Omental fat pad (tissue), 3 donors: ENCODE measurements at regions not wholly inside any gene's neighbourhood (a gene's known extent, or its start where the extent isn't known, plus 50 kb on each side); places are given as distances from the start of the nearest gene placed in this dataset.

Experiments used
- ATAC-seq: fragments of 150-250 bp; one replicate; pipeline ENCODE4 v1.9.1; 2016; ENCODE audit warnings: mild to moderate bottlenecking, moderate library complexity; ENCODE audit not compliant: low FRiP score
- DNase-seq: peaks from one replicate; pipeline ENCODE4 v3.0.0-alpha.2; 2019; ENCODE audit warnings: low spot score
- TF ChIP-seq, protein P1 (sequence below), 3 donors: fragments of 450-650 bp; IDR thresholded peaks; one replicate each; pipeline ENCODE4 v1.5.1; 2016 to 2017; ENCODE audit warnings: antibody characterized with exemption in 3 of 3, mild to moderate bottlenecking in 3 of 3, moderate library complexity in 2 of 3

DNA sequence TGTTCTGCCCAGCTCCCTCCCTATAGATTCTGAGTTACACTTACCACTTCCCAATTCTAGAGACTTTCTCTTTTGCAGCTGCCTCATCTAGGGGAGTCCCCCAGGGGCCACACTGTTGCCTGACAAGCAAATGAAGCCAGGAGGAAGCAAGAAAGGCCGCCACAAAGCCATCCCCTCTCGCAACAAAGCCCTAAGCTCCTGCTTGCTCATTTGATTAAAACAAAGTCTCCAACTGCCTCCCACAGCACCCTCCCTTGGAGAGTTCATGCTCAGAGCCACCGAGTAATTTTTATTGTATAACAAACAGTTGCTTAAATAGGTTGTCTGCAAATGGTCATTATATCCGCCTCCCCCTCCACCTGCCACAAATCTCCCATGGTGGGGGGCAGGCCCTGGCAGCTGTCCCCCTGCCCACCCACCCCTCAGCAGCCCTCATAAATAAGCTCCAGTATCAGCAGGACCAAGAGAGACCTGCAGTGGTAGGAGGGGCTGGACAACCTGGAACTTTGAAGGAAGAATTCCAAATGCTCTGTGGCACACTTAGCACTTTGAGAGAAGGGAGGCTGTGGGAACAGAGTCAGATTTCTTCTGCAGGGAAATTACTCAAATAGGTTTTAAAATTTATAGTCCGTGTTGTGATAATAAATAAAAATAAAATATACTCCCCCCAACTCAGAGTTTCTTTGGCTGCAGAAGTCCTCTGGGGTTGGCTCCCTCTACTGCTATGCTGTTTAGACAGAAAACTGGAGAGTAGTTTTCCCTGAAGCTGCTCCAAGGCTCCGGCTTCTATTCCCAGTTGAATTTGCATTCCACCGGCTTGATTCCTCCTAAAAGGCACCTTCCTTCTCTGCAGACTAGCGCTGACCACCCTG is 237.5 kb downstream of the TTLL7 start:
- no peak for DNase-seq
- TF ChIP-seq, protein P1, sequence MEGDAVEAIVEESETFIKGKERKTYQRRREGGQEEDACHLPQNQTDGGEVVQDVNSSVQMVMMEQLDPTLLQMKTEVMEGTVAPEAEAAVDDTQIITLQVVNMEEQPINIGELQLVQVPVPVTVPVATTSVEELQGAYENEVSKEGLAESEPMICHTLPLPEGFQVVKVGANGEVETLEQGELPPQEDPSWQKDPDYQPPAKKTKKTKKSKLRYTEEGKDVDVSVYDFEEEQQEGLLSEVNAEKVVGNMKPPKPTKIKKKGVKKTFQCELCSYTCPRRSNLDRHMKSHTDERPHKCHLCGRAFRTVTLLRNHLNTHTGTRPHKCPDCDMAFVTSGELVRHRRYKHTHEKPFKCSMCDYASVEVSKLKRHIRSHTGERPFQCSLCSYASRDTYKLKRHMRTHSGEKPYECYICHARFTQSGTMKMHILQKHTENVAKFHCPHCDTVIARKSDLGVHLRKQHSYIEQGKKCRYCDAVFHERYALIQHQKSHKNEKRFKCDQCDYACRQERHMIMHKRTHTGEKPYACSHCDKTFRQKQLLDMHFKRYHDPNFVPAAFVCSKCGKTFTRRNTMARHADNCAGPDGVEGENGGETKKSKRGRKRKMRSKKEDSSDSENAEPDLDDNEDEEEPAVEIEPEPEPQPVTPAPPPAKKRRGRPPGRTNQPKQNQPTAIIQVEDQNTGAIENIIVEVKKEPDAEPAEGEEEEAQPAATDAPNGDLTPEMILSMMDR (IDR thresholded peaks at IDR 0.05): no peak
- ATAC-seq: no peak

GRCh38 chr1:83760226-83761021 is 238.5 kb downstream of the TTLL7 start:
- TF ChIP-seq, protein P1 (IDR thresholded peaks at IDR 0.05): no peak
- DNase-seq (no peak), ATAC-seq (no peak)

DNA sequence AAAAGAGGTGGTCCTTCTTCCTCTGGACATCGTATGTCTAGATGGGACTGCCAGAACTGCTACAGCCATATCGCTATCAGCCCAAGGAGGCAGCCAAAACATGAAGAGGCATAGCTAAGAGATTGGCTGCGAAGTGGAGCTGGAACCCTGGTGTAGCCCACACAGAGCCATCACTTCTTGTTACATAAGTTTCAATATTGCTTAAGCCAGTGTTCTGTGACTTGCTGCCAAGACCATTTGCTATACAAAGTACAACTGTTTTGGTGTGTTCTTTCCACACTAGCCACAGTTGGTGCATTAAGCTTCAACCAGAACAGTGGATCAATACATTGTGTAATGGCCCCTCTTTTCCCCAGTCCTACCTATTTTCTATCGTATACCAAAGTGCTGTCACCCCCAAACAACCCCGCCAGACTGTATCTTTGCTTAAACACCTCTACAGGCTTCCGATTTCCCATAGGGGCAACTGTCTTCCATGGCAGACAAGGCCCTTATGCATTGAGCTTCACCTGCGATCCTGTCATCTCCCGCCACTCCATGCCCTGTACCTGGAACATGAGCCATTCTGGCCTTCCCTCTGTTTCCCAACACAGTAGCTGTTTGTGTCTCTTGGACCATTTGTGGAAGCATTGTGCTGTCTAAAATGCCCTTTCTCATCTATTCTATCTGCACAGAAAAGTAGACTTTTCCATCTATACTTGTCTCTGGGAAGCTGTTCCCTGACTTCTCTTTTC is 241.8 kb downstream of the TTLL7 start:
- TF ChIP-seq, protein P1 (IDR thresholded peaks at IDR 0.05): no peak
- ATAC-seq (no peak), DNase-seq (no peak)

- ATAC-seq (no peak), DNase-seq (no peak)
- TF ChIP-seq, protein P1 (IDR thresholded peaks at IDR 0.05): no peak
Measured at GRCh38 chr1:83751602-83752001, 247.3 kb downstream of the TTLL7 start.

GRCh38 chr1:83750201-83750600 is 248.7 kb downstream of the TTLL7 start:
- TF ChIP-seq, protein P1 (IDR thresholded peaks at IDR 0.05): no peak
- ATAC-seq (no peak), DNase-seq (no peak)

DNA sequence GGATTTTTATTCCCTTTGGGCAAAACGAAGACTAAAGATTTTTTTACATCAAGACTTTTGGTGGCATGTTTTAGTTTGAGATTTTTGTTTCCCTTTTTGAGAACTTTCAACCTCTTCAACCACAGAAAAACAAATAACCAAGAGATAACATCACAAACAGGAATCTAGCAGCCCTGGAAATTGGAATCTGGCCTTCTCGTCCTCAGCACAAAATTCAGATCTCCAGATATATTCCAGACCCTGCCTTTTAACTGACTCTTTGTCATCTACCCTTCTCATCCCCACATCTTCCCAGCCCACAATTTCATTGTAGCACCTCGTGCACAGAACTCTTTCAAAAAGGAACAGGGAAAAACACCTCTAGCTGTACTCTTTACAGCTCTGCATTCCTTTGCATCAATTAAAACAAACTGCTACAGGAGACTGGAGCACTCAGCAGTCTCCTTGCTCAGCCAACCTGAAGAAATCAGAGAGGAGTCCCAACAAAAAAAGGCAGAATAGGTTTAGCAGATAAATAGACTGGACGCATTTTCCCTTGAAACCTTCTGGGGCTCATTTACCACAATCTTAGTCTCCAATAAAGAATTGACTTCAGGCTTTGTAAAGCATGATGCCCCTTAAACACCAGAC is 251.0 kb downstream of the TTLL7 start:
- ATAC-seq (no peak), DNase-seq (no peak)
- TF ChIP-seq, protein P1 (IDR thresholded peaks at IDR 0.05): no peak
